GM21576 (cell line): ENCODE measurements at regions not wholly inside any gene's neighbourhood (a gene's known extent, or its start where the extent isn't known, plus 50 kb on each side); places are given as distances from the start of the nearest gene placed in this dataset.
"Not testable (repeated sequence)": the region's sequence is repeated elsewhere in the genome, so short reads cannot be mapped to it uniquely, and the experiment has no call there.

Source experiments
- ATAC-seq: cut with Tn5 transposase; IDR thresholded peaks from one replicate; pipeline ENCODE4 v1.9.1; 2021; ENCODE audit warnings: mild to moderate bottlenecking, moderate library complexity; ENCODE audit not compliant: unreplicated experiment

- ATAC-seq: no peak
These were observed 228.7 kb downstream of the SKIDA1 start for GRCh38 chr10:21296575-21297355.

GRCh38 chr10:21293518-21294356 lies 231.7 kb downstream of the SKIDA1 start:
- no peak for ATAC-seq

- ATAC-seq: no peak
These were observed 232.5 kb downstream of the SKIDA1 start for GRCh38 chr10:21292763-21293517.

GRCh38 chr10:21290499-21291160 lies 234.9 kb downstream of the SKIDA1 start:
- ATAC-seq: no peak

- ATAC-seq: no peak
These were observed 235.5 kb downstream of the SKIDA1 start for GRCh38 chr10:21289961-21290360.

- ATAC-seq: no peak
These were observed 236.2 kb downstream of the SKIDA1 start for GRCh38 chr10:21289271-21289670.

- no peak for ATAC-seq
These were observed 239.6 kb downstream of the SKIDA1 start for GRCh38 chr10:21285742-21286331.

GRCh38 chr10:21285207-21285606 lies 240.3 kb downstream of the SKIDA1 start:
- ATAC-seq: no peak

GRCh38 chr10:21284301-21284700 lies 241.2 kb downstream of the SKIDA1 start:
- ATAC-seq: no peak

- ATAC-seq: not testable (repeated sequence)
These were observed 242.4 kb downstream of the SKIDA1 start for GRCh38 chr10:21283053-21283452.

GRCh38 chr10:21281765-21282484 lies 243.6 kb downstream of the SKIDA1 start:
- no peak for ATAC-seq

- no peak for ATAC-seq
These were observed 244.4 kb downstream of the SKIDA1 start for GRCh38 chr10:21280971-21281572.

- ATAC-seq: no peak
These were observed 245.4 kb downstream of the SKIDA1 start for GRCh38 chr10:21280037-21280436.

- ATAC-seq: no peak
These were observed 246.3 kb downstream of the SKIDA1 start for GRCh38 chr10:21279217-21279575.

GRCh38 chr10:21278491-21279216 lies 246.8 kb downstream of the SKIDA1 start:
- ATAC-seq: peak; percentile 95

GRCh38 chr10:21273400-21273968 lies 252.0 kb downstream of the SKIDA1 start:
- ATAC-seq: no peak

- no peak for ATAC-seq
These were observed 252.7 kb downstream of the SKIDA1 start for GRCh38 chr10:21272643-21273399.

GRCh38 chr10:21270976-21271375 lies 254.5 kb downstream of the SKIDA1 start:
- no peak for ATAC-seq
